ENCODE measurements at regions not wholly inside any gene's neighbourhood (a gene's known extent, or its start where the extent isn't known, plus 50 kb on each side); places are given as distances from the start of the nearest gene placed in this dataset.

DNA sequence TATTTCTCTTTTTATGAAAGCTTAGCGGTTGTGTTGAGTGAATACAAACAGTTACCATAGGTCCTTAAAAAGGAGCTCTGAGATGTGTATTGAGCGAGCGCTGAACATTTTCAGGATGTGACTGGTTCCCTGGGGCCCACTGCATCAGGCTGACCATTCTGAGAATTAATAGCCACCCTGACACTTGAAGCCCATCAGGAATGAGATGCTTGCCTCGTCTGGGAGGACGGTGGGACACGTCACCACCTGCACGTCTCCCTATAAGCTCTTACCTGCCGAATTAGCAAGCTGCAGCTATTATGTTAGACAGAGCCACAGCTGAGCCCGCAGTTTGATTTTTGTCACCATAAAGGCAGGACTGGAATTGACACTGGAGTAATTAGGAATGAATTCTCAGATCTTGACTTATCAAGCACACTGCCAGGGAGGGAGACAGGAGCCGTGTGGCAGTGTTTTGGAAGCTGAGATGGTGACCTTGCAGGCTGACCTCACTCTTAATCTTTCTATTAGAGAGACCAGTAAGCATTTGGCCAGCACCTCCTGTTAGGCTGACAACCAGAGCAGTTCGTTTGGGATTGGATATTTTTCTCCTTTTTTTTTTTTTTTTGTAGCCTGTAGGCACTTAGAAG, 373.1 kb upstream of the WWC1 start:
- Histone ChIP-seq H2AFZ (ENCODE audit: control insufficient read depth, low read depth, low read length) (no peak overlapping the region), H3K9me3 (replicated peaks; ENCODE audit: control insufficient read depth, insufficient read depth, low read length) (no peaks in the 10 kb centered on the region), H3K36me3 (ENCODE audit: control insufficient read depth in 2 of 2, insufficient read depth in 2 of 2, low read length in 1 of 2) (no peaks in the 10 kb centered on the region), H3K9ac (ENCODE audit: control insufficient read depth, insufficient read depth, low read length) (no peak overlapping the region), H4K20me1 (ENCODE audit: control insufficient read depth, insufficient read depth) (no peaks in the 10 kb centered on the region), H3K4me3 (no peak overlapping the region), H3K4me1 (ENCODE audit: control insufficient read depth, insufficient read depth, low read length) (no peaks in the 10 kb centered on the region), H3K4me2 (ENCODE audit: control insufficient read depth, insufficient read depth) (no peak overlapping the region), H3K27me3 (replicated peaks in 1 of 2; ENCODE audit: control insufficient read depth in 2 of 2, insufficient read depth in 2 of 2, low read length in 1 of 2) (no peaks in the 10 kb centered on the region; a peak in 2 of 4 replicates), H3K79me2 (ENCODE audit: control insufficient read depth, insufficient read depth, low read length) (no peaks in the 10 kb centered on the region), H3K27ac (ENCODE audit: control insufficient read depth, insufficient read depth) (no peak overlapping the region)
- no peak for FAIRE-seq
- BruUV-seq (replicated peaks), result no TSS peak
- ChIA-PET RAD21 (ENCODE audit: unreplicated experiment) (no interaction called here), CTCF (no interaction called here), SMC1A (ENCODE audit: uncharacterized antibody, unreplicated experiment) (interaction anchor here (1.0 kb wide), 1 partner anchor 13 kb away, joined by 3 read pairs; no protein-coding TSS in a partner anchor), POLR2A (no interaction called here)
- TF ChIP-seq CBX5 (IDR thresholded peaks at IDR 0.05; ENCODE audit: low read depth) (no peak), YBX1 (IDR thresholded peaks at IDR 0.05) (no peak), SP1 (IDR thresholded peaks at IDR 0.05; ENCODE audit: low read depth, low read length) (no peak), NFXL1 (IDR thresholded peaks at IDR 0.05; ENCODE audit: borderline replicate concordance) (no peak), SMAD1 (IDR thresholded peaks at IDR 0.05; ENCODE audit: low read depth, partially characterized antibody) (no peak)
- no peak for DNase-seq (ENCODE audit: low read depth, low spot score)
- intact Hi-C loops (cut with micrococcal nuclease; ENCODE audit: unreplicated experiment), result no loop called here
- 23% methylated on average over 11 of the region's 11 CpGs for WGBS (ENCODE audit: insufficient coverage, insufficient replicate concordance, low lambda C conversion rate, missing lambda C conversion rate)
- in situ Hi-C loops (cut with MboI), result no loop called here
- no peak for ATAC-seq

DNA sequence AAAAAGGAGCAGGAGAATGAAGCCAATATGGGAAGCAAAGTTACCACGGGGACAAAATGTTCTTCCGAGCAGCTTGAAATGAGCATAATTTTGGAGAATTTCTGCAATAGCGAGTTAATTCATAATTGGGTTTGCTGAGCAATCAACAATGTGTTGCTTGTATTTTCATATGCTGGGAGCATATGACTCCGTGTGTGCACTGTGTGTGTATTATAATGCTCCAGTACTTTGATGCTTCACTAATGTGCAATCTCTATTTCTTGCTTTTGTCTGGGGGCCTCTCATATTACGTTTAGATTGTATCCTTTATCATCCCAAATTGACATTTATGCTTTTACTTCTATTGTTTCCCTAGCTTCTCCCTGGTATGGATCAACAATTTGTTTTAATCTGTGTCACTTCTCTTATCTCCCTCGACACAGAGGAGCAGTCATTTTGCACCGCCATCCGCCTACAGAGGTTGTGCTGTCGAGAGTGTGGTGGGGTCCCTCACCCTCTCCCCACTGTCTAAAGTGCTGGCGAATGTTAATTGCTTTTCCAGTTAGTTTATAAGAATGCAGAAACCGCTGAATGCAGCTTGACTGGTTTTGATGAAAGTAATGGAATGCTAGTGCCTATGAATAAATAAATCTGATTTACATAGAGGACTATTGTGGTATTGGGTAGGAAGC, 372.5 kb upstream of the WWC1 start:
- Histone ChIP-seq H3K9me3 (replicated peaks; ENCODE audit: control insufficient read depth, insufficient read depth, low read length) (no peaks in the 10 kb centered on the region), H3K4me3 (no peak overlapping the region), H2AFZ (ENCODE audit: control insufficient read depth, low read depth, low read length) (no peak overlapping the region), H3K36me3 (ENCODE audit: control insufficient read depth in 2 of 2, insufficient read depth in 2 of 2, low read length in 1 of 2) (no peaks in the 10 kb centered on the region), H3K4me1 (ENCODE audit: control insufficient read depth, insufficient read depth, low read length) (no peaks in the 10 kb centered on the region), H4K20me1 (ENCODE audit: control insufficient read depth, insufficient read depth) (no peaks in the 10 kb centered on the region), H3K27me3 (replicated peaks in 1 of 2; ENCODE audit: control insufficient read depth in 2 of 2, insufficient read depth in 2 of 2, low read length in 1 of 2) (no peaks in the 10 kb centered on the region; a peak in 2 of 4 replicates), H3K4me2 (ENCODE audit: control insufficient read depth, insufficient read depth) (no peak overlapping the region), H3K79me2 (ENCODE audit: control insufficient read depth, insufficient read depth, low read length) (no peaks in the 10 kb centered on the region), H3K9ac (ENCODE audit: control insufficient read depth, insufficient read depth, low read length) (no peak overlapping the region), H3K27ac (ENCODE audit: control insufficient read depth, insufficient read depth) (no peak overlapping the region)
- in situ Hi-C loops (cut with MboI), result no loop called here
- DNase-seq (ENCODE audit: low read depth, low spot score), result no peak
- ChIA-PET RAD21 (ENCODE audit: unreplicated experiment) (no interaction called here), SMC1A (ENCODE audit: uncharacterized antibody, unreplicated experiment) (no interaction called here), POLR2A (no interaction called here), CTCF (no interaction called here)
- 27% methylated on average over 11 of the region's 11 CpGs for WGBS (ENCODE audit: insufficient coverage, insufficient replicate concordance, low lambda C conversion rate, missing lambda C conversion rate)
- no TSS peak for BruUV-seq (replicated peaks)
- TF ChIP-seq FOS (IDR thresholded peaks at IDR 0.05; ENCODE audit: borderline replicate concordance, extremely low read depth, insufficient read length) (no peak), HDGF (IDR thresholded peaks at IDR 0.05) (no peak), TAF1 (IDR thresholded peaks at IDR 0.05; ENCODE audit: borderline replicate concordance, low read depth, low read length) (no peak), POLR2A (IDR thresholded peaks at IDR 0.05; ENCODE audit: low read depth, low read length) (no peak), EED (IDR thresholded peaks at IDR 0.05; ENCODE audit: low read depth) (no peak), BHLHE40 (IDR thresholded peaks at IDR 0.05; ENCODE audit: borderline replicate concordance in 1 of 2, low read depth in 2 of 2, low read length in 1 of 2) (no peak), ZSCAN29 (IDR thresholded peaks at IDR 0.05) (no peak), SREBF1 (IDR thresholded peaks at IDR 0.05; ENCODE audit: low read length) (no peak), MEF2B (IDR thresholded peaks at IDR 0.05; ENCODE audit: partially characterized antibody, poor library complexity, severe bottlenecking) (no peak), LARP7 (IDR thresholded peaks at IDR 0.05) (no peak), MYB (IDR thresholded peaks at IDR 0.05; ENCODE audit: borderline replicate concordance, low read depth, low read length) (no peak)
- TF ChIP-seq, protein P1, sequence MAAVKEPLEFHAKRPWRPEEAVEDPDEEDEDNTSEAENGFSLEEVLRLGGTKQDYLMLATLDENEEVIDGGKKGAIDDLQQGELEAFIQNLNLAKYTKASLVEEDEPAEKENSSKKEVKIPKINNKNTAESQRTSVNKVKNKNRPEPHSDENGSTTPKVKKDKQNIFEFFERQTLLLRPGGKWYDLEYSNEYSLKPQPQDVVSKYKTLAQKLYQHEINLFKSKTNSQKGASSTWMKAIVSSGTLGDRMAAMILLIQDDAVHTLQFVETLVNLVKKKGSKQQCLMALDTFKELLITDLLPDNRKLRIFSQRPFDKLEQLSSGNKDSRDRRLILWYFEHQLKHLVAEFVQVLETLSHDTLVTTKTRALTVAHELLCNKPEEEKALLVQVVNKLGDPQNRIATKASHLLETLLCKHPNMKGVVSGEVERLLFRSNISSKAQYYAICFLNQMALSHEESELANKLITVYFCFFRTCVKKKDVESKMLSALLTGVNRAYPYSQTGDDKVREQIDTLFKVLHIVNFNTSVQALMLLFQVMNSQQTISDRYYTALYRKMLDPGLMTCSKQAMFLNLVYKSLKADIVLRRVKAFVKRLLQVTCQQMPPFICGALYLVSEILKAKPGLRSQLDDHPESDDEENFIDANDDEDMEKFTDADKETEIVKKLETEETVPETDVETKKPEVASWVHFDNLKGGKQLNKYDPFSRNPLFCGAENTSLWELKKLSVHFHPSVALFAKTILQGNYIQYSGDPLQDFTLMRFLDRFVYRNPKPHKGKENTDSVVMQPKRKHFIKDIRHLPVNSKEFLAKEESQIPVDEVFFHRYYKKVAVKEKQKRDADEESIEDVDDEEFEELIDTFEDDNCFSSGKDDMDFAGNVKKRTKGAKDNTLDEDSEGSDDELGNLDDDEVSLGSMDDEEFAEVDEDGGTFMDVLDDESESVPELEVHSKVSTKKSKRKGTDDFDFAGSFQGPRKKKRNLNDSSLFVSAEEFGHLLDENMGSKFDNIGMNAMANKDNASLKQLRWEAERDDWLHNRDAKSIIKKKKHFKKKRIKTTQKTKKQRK (IDR thresholded peaks at IDR 0.05; ENCODE audit: low read depth, low read length), result no peak
- no peak for FAIRE-seq
- ATAC-seq, result no peak
- intact Hi-C loops (cut with micrococcal nuclease; ENCODE audit: unreplicated experiment), result no loop called here

Data from GM12878 (cell line).